ENCODE measurements at regions not wholly inside any gene's neighbourhood (a gene's known extent, or its start where the extent isn't known, plus 50 kb on each side); places are given as distances from the start of the nearest gene placed in this dataset.

- no peaks in the 10 kb centered on the region for H3K27me3 ChIP-seq (ENCODE audit: control insufficient read depth, insufficient read depth, low read length)
- no peak overlapping the region for H3K4me3 ChIP-seq (ENCODE audit: low read length)
- no peaks in the 10 kb centered on the region for H3K36me3 ChIP-seq (ENCODE audit: control insufficient read depth, insufficient read depth, low read length)
- H3K9ac ChIP-seq (ENCODE audit: low read length): no peak overlapping the region
- no peaks in the 10 kb centered on the region for H3K4me1 ChIP-seq (ENCODE audit: control insufficient read depth, insufficient read depth, low read length)
- H3K27ac ChIP-seq (ENCODE audit: low read depth, low read length): no peak overlapping the region
Observed at GRCh38 chr2:189254268-189254883, 74.8 kb upstream of the COL5A2 start.

DNA sequence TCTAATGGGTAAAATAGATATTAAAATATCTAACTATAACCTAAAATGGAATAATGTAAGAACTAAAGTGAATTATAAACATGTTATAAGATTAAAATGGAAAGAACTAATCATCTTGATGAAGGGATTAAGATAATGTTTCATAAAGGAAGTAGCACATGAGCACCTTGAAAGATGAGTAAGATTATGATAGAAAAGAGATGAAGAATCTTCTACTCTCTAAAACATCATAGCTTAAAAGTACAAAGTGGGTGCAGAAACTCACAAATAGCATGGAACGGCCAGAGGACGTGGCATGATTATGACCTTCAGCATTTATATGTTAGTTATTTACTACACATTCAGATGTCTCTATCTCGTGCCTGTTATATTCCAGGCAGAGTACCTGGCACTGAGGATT is 76.2 kb upstream of the COL5A2 start:
- Histone ChIP-seq H3K9ac (ENCODE audit: low read length) (no peak overlapping the region), H3K27me3 (ENCODE audit: control insufficient read depth, insufficient read depth, low read length) (no peaks in the 10 kb centered on the region), H3K4me3 (ENCODE audit: low read length) (no peak overlapping the region), H3K36me3 (ENCODE audit: control insufficient read depth, insufficient read depth, low read length) (no peaks in the 10 kb centered on the region), H3K4me1 (ENCODE audit: control insufficient read depth, insufficient read depth, low read length) (no peaks in the 10 kb centered on the region), H3K27ac (ENCODE audit: low read depth, low read length) (no peak overlapping the region)

GRCh38 chr2:189258616-189259365 is 79.2 kb upstream of the COL5A2 start:
- Histone ChIP-seq H3K4me3 (ENCODE audit: low read length) (no peak overlapping the region), H3K27me3 (ENCODE audit: control insufficient read depth, insufficient read depth, low read length) (no peaks in the 10 kb centered on the region), H3K36me3 (ENCODE audit: control insufficient read depth, insufficient read depth, low read length) (no peaks in the 10 kb centered on the region), H3K9ac (ENCODE audit: low read length) (no peak overlapping the region), H3K4me1 (ENCODE audit: control insufficient read depth, insufficient read depth, low read length) (peaks cover 5% of the 10 kb centered on the region), H3K27ac (ENCODE audit: low read depth, low read length) (no peak overlapping the region)

DNA sequence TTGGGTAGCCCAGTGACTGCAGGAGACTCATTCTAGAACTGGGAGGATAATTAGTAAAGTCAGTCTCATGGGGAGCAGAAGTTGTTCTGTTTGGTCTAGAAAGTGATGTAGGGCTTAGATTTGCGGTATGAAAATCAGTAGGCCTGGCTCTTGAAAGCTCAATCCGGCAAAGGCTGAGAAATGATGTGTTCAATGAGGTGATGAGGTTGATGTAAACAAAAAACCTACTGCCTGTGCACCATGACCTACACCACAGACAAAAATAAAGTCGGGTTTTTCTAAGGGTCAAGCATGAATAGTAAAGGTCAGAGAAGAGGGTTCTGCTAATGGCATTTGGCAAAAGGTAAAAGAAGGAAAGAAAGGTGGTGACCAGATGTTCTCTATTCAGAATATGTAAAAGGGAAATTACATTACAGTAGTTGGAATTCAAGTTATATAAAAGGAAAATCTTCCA is 80.8 kb upstream of the COL5A2 start:
- Histone ChIP-seq H3K4me3 (ENCODE audit: low read length) (no peak overlapping the region), H3K4me1 (ENCODE audit: control insufficient read depth, insufficient read depth, low read length) (peaks cover 5% of the 10 kb centered on the region), H3K27ac (ENCODE audit: low read depth, low read length) (no peak overlapping the region), H3K9ac (ENCODE audit: low read length) (no peak overlapping the region), H3K27me3 (ENCODE audit: control insufficient read depth, insufficient read depth, low read length) (no peaks in the 10 kb centered on the region), H3K36me3 (ENCODE audit: control insufficient read depth, insufficient read depth, low read length) (no peaks in the 10 kb centered on the region)

- Histone ChIP-seq H3K27ac (ENCODE audit: low read depth, low read length) (no peak overlapping the region), H3K27me3 (ENCODE audit: control insufficient read depth, insufficient read depth, low read length) (no peaks in the 10 kb centered on the region), H3K4me1 (ENCODE audit: control insufficient read depth, insufficient read depth, low read length) (peaks cover 5% of the 10 kb centered on the region), H3K36me3 (ENCODE audit: control insufficient read depth, insufficient read depth, low read length) (no peaks in the 10 kb centered on the region), H3K9ac (ENCODE audit: low read length) (no peak overlapping the region), H3K4me3 (ENCODE audit: low read length) (no peak overlapping the region)
Observed at GRCh38 chr2:189261431-189261841, 81.9 kb upstream of the COL5A2 start.

DNA sequence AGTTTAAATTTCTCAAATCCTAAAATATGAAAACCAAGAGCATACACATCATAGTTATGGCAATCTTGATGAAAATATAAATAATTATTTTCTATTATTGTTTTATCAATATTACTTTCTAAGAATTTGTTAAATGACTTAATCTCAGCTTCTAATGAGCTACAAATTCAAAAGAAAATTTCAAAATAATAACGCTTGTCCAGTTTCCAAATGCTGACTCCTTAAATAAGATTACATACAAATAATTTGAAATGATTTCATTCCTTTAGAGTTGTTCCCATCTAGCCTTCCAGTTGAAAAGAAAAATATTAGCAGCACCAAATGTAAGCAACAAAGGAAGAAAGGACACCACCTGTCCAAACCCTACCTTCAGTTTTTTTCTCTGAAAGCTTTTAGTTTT is 82.4 kb upstream of the COL5A2 start:
- no peaks in the 10 kb centered on the region for H3K27me3 ChIP-seq (ENCODE audit: control insufficient read depth, insufficient read depth, low read length)
- H3K4me1 ChIP-seq (ENCODE audit: control insufficient read depth, insufficient read depth, low read length): peaks cover 5% of the 10 kb centered on the region
- no peak overlapping the region for H3K27ac ChIP-seq (ENCODE audit: low read depth, low read length)
- H3K36me3 ChIP-seq (ENCODE audit: control insufficient read depth, insufficient read depth, low read length): no peaks in the 10 kb centered on the region
- H3K9ac ChIP-seq (ENCODE audit: low read length): no peak overlapping the region
- no peak overlapping the region for H3K4me3 ChIP-seq (ENCODE audit: low read length)

DNA sequence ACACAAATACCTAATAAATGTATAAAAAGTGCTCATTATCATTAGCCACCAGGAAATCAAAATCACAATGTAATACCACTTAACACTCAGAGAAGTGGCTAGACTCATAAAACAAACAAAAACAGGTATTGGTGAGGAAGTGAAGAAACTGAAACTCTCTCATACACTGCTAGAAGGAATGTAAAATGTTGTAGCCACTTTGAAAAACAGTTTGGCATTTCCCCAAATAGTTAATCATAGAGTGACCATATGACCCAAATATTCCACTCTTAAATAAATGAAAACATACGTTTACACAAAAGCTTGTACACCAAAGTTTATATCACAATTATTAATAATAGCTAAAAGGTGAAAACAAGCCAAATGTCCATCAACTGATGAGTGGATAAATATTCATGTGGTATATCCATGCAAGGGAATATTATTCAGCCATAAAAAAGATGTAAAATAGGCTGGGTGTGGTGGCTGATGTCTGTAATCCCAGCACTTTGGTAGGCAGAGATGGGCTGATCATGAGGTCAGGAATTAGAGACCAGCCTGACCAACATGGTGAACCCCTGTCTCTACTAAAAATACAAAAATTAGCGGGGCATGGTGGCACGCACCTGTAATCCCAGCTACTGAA is 86.2 kb upstream of the COL5A2 start:
- no peak overlapping the region for H3K27ac ChIP-seq (ENCODE audit: low read depth, low read length)
- no peaks in the 10 kb centered on the region for H3K27me3 ChIP-seq (ENCODE audit: control insufficient read depth, insufficient read depth, low read length)
- no peak overlapping the region for H3K9ac ChIP-seq (ENCODE audit: low read length)
- H3K4me1 ChIP-seq (ENCODE audit: control insufficient read depth, insufficient read depth, low read length): peaks cover 9% of the 10 kb centered on the region
- H3K36me3 ChIP-seq (ENCODE audit: control insufficient read depth, insufficient read depth, low read length): no peaks in the 10 kb centered on the region
- H3K4me3 ChIP-seq (ENCODE audit: low read length): no peak overlapping the region

DNA sequence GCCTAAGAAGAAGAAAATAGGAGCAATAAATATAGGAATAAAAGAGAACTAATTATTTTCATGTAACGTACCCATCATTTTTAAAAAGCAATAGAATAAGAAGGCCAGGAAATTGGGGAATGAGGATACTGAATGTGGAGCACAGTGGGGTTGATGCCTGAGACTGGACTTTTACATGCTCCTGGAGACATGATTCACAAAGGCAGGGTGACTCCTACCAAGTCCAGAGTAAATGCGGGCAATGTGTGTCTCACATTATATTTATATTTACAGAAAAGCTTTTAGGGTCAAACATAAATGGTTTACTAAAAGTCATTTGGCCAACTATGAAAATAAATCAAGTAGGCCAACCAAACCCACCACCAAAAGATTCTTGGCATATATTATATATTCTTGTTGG is 87.9 kb upstream of the COL5A2 start:
- Histone ChIP-seq H3K36me3 (ENCODE audit: control insufficient read depth, insufficient read depth, low read length) (no peaks in the 10 kb centered on the region), H3K27me3 (ENCODE audit: control insufficient read depth, insufficient read depth, low read length) (no peaks in the 10 kb centered on the region), H3K4me1 (ENCODE audit: control insufficient read depth, insufficient read depth, low read length) (peaks cover 4% of the 10 kb centered on the region), H3K9ac (ENCODE audit: low read length) (no peak overlapping the region), H3K27ac (ENCODE audit: low read depth, low read length) (peak overlapping the region; percentile 51), H3K4me3 (ENCODE audit: low read length) (no peak overlapping the region)

- H3K27ac ChIP-seq (ENCODE audit: low read depth, low read length): peak overlapping the region; percentile 51
Observed at GRCh38 chr2:189267925-189268579, 88.5 kb upstream of the COL5A2 start.

GRCh38 chr2:189268763-189269162 is 89.2 kb upstream of the COL5A2 start:
- Histone ChIP-seq H3K4me1 (ENCODE audit: control insufficient read depth, insufficient read depth, low read length) (peaks cover 4% of the 10 kb centered on the region), H3K9ac (ENCODE audit: low read length) (no peak overlapping the region), H3K27me3 (ENCODE audit: control insufficient read depth, insufficient read depth, low read length) (no peaks in the 10 kb centered on the region), H3K4me3 (ENCODE audit: low read length) (no peak overlapping the region), H3K36me3 (ENCODE audit: control insufficient read depth, insufficient read depth, low read length) (no peaks in the 10 kb centered on the region), H3K27ac (ENCODE audit: low read depth, low read length) (no peak overlapping the region)

More at GRCh38 chr2:189267925-189268579, 88.5 kb upstream of the COL5A2 start:
- no peaks in the 10 kb centered on the region for H3K27me3 ChIP-seq (ENCODE audit: control insufficient read depth, insufficient read depth, low read length)
- no peak overlapping the region for H3K9ac ChIP-seq (ENCODE audit: low read length)
- H3K36me3 ChIP-seq (ENCODE audit: control insufficient read depth, insufficient read depth, low read length): no peaks in the 10 kb centered on the region
- no peak overlapping the region for H3K4me3 ChIP-seq (ENCODE audit: low read length)
- H3K4me1 ChIP-seq (ENCODE audit: control insufficient read depth, insufficient read depth, low read length): peaks cover 4% of the 10 kb centered on the region

DNA sequence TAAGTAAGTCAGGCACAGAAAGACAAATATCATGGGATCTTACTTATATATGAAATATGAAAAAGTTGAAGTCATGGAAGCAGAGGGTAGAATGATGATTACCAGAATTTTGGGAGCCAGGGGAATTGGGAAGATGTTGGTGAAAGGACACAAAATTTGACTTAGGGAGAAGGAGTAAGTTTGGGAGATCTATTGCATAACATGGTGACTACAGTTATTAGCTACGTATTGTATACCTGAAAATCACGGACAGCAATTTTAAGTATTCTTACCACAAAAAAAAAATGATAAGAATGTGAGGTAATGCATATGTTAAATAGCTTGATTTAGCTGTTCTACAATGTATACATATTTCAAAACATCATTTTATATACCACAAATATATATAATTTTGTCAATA is 94.2 kb upstream of the COL5A2 start:
- no peak overlapping the region for H3K4me3 ChIP-seq (ENCODE audit: low read length)
- H3K9ac ChIP-seq (ENCODE audit: low read length): no peak overlapping the region
- H3K27me3 ChIP-seq (ENCODE audit: control insufficient read depth, insufficient read depth, low read length): no peaks in the 10 kb centered on the region
- H3K4me1 ChIP-seq (ENCODE audit: control insufficient read depth, insufficient read depth, low read length): no peaks in the 10 kb centered on the region
- H3K36me3 ChIP-seq (ENCODE audit: control insufficient read depth, insufficient read depth, low read length): no peaks in the 10 kb centered on the region
- no peak overlapping the region for H3K27ac ChIP-seq (ENCODE audit: low read depth, low read length)

- Histone ChIP-seq H3K27ac (ENCODE audit: low read depth, low read length) (no peak overlapping the region), H3K9ac (ENCODE audit: low read length) (no peak overlapping the region), H3K4me3 (ENCODE audit: low read length) (no peak overlapping the region), H3K4me1 (ENCODE audit: control insufficient read depth, insufficient read depth, low read length) (no peaks in the 10 kb centered on the region), H3K27me3 (ENCODE audit: control insufficient read depth, insufficient read depth, low read length) (no peaks in the 10 kb centered on the region), H3K36me3 (ENCODE audit: control insufficient read depth, insufficient read depth, low read length) (no peaks in the 10 kb centered on the region)
Observed at GRCh38 chr2:189274361-189274760, 94.8 kb upstream of the COL5A2 start.
